SK-N-MC (cell line): ENCODE measurements at regions not wholly inside any gene's neighbourhood (a gene's known extent, or its start where the extent isn't known, plus 50 kb on each side); places are given as distances from the start of the nearest gene placed in this dataset.
"Not testable (repeated sequence)": the region's sequence is repeated elsewhere in the genome, so short reads cannot be mapped to it uniquely, and the experiment has no call there.

Experiments used
- EZH2 ChIP-seq: fragments of 200-600 bp; sonication (generic); IDR thresholded peaks from one replicate; pipeline ENCODE4 v1.6.1; 2017; ENCODE audit warnings: antibody characterized with exemption
- FOXP2 ChIP-seq: optimal IDR thresholded peaks from 2 replicates; pipeline ENCODE3; 2011; ENCODE audit warnings: mild to moderate bottlenecking, moderate library complexity; ENCODE audit not compliant: insufficient read depth; ENCODE audit errors: extremely low read length, control extremely low read depth
- POLR2AphosphoS5 ChIP-seq: IDR thresholded peaks from 2 replicates; pipeline ENCODE4 v1.6.1; 2012; ENCODE audit warnings: mild to moderate bottlenecking, low read depth, low read length, borderline replicate concordance

- not testable (repeated sequence) for TF ChIP-seq POLR2AphosphoS5, FOXP2, EZH2
Measured at GRCh38 chr2:16086136-16086535, 145.8 kb downstream of the MYCN start.
